AG04450 (cell line): ENCODE measurements at regions not wholly inside any gene's neighbourhood (a gene's known extent, or its start where the extent isn't known, plus 50 kb on each side); places are given as distances from the start of the nearest gene placed in this dataset.

Experiments
- CTCF ChIA-PET: fragments of 300-600, 350-600 bp; formaldehyde crosslinking; extraction: SDS; loops from one replicate; lab custom pipeline; 2022; ENCODE audit warnings: antibody characterized with exemption, inconsistent platforms; lab: Charles Lee
- POLR2A ChIA-PET: fragments of 350-600 bp; formaldehyde crosslinking; extraction: SDS; loops from one replicate; lab custom pipeline; 2021; ENCODE audit warnings: antibody characterized with exemption, inconsistent platforms; lab: Yijun Ruan, JAX
- DNase-seq: peaks from one replicate; pipeline ENCODE4 v3.0.0-alpha.2; 2011; ENCODE audit warnings: low read depth, low spot score
- H3K27ac ChIP-seq: one replicate; pipeline ENCODE4 v1.5.1; 2012; ENCODE audit warnings: low read depth, low read length, control low read depth
- H3K27me3 ChIP-seq: one replicate; pipeline ENCODE4 v1.6.0; 2012; ENCODE audit warnings: low read length; ENCODE audit not compliant: control insufficient read depth, insufficient read depth
- H3K4me3 ChIP-seq: 2 replicates; pipeline ENCODE4 v1.5.1; 2011; ENCODE audit warnings: mild to moderate bottlenecking, low read depth, low read length, control low read depth
- H3K9me3 ChIP-seq: 2 replicates; pipeline ENCODE4 v1.5.1; 2012; ENCODE audit warnings: low read length; ENCODE audit not compliant: control insufficient read depth, insufficient read depth
- CTCF ChIP-seq: IDR thresholded peaks from 2 replicates; pipeline ENCODE4 v1.5.1; 2011; ENCODE audit warnings: low read depth, low read length, control low read depth, inconsistent platforms

- Histone ChIP-seq H3K9me3 (no peaks in the 10 kb centered on the region), H3K4me3 (no peak overlapping the region), H3K27me3 (no peaks in the 10 kb centered on the region), H3K27ac (no peak overlapping the region)
- TF ChIP-seq CTCF: no peak
- DNase-seq: no peak
- ChIA-PET CTCF (no interaction called here), POLR2A (no interaction called here)
These were observed 71.0 kb upstream of the HMHB1 start for GRCh38 chr5:143740956-143741355.

GRCh38 chr5:143739746-143740145 lies 72.2 kb upstream of the HMHB1 start:
- H3K4me3 ChIP-seq: no peak overlapping the region
- no peak overlapping the region for H3K27ac ChIP-seq
- POLR2A ChIA-PET: no interaction called here
- CTCF ChIA-PET: no interaction called here
- no peaks in the 10 kb centered on the region for H3K9me3 ChIP-seq
- DNase-seq: no peak
- no peaks in the 10 kb centered on the region for H3K27me3 ChIP-seq
- TF ChIP-seq CTCF: no peak

GRCh38 chr5:143738417-143739401 lies 73.3 kb upstream of the HMHB1 start:
- CTCF ChIA-PET: no interaction called here

GRCh38 chr5:143737062-143737461 lies 74.9 kb upstream of the HMHB1 start:
- Histone ChIP-seq H3K4me3 (no peak overlapping the region), H3K27me3 (no peaks in the 10 kb centered on the region), H3K9me3 (no peaks in the 10 kb centered on the region), H3K27ac (no peak overlapping the region)
- POLR2A ChIA-PET: no interaction called here
- CTCF ChIA-PET: no interaction called here
- DNase-seq: no peak
- TF ChIP-seq CTCF: no peak

More at GRCh38 chr5:143738417-143739401, 73.3 kb upstream of the HMHB1 start:
- Histone ChIP-seq H3K27me3 (no peaks in the 10 kb centered on the region), H3K4me3 (no peak overlapping the region), H3K9me3 (no peaks in the 10 kb centered on the region), H3K27ac (no peak overlapping the region)
- POLR2A ChIA-PET: no interaction called here
- no peak for DNase-seq
- no peak for TF ChIP-seq CTCF

- Histone ChIP-seq H3K27ac (no peak overlapping the region), H3K9me3 (no peaks in the 10 kb centered on the region), H3K27me3 (no peaks in the 10 kb centered on the region), H3K4me3 (no peak overlapping the region)
- CTCF ChIA-PET: no interaction called here
- TF ChIP-seq CTCF: no peak
- POLR2A ChIA-PET: no interaction called here
- DNase-seq: no peak
These were observed 77.5 kb upstream of the HMHB1 start for GRCh38 chr5:143734456-143734780.
